ENCODE measurements at regions not wholly inside any gene's neighbourhood (a gene's known extent, or its start where the extent isn't known, plus 50 kb on each side); places are given as distances from the start of the nearest gene placed in this dataset.

DNA sequence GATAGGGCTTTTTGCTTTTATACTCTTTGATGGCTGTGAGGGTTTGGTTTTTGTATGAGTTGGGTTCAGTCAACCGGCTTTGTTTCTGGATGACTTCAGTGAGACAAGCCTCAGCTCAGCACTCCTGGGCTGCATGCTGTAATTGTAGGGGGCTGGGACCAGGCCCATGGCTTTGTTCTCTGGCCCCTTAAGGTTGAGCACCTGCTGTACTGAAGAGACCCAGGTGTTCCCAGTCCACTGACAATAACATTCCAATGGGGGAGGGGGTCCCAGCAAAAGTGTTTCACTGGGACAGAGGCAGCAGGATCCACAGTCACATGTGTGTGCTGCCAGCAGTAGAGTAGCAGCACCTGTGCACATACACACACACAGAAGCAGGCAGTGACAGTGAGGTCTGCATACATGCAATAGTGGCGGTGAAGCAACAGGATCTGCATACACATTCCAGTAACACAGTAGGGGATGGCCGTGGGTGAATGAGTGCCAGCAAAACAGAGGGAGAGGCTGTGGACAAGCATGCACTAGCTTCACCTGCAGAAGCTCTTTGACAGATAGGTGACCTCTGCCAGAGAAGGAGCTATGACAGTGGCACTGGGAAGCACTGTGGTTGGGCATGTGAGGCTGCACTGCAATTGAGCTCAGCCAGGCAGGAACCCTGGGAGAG is 240.4 kb downstream of the ASCL1 start:
- Histone ChIP-seq H3K9me3 (ENCODE audit: low read length) (no peaks in the 10 kb centered on the region), H4K20me1 (ENCODE audit: insufficient read depth, low read length) (no peaks in the 10 kb centered on the region), H3K27ac (ENCODE audit: low read depth, low read length, poor library complexity, severe bottlenecking) (no peak overlapping the region), H3K9me2 (ENCODE audit: insufficient read depth, low read length) (no peaks in the 10 kb centered on the region), H3K4me3 (ENCODE audit: low read depth, low read length, poor library complexity, severe bottlenecking) (no peak overlapping the region), H2AFZ (ENCODE audit: low read length) (no peak overlapping the region), H3K4me1 (ENCODE audit: insufficient read depth, low read length, poor library complexity, severe bottlenecking) (no peaks in the 10 kb centered on the region), H3K4me2 (ENCODE audit: low read length) (no peak overlapping the region), H3K79me2 (ENCODE audit: insufficient read depth, low read depth, low read length) (no peaks in the 10 kb centered on the region), H3K36me3 (ENCODE audit: insufficient read depth, low read length) (no peaks in the 10 kb centered on the region)
- CTCF ChIA-PET (ENCODE audit: unreplicated experiment), result no interaction called here
- no TSS peak for BruUV-seq (replicated peaks)
- TF ChIP-seq, protein P1, sequence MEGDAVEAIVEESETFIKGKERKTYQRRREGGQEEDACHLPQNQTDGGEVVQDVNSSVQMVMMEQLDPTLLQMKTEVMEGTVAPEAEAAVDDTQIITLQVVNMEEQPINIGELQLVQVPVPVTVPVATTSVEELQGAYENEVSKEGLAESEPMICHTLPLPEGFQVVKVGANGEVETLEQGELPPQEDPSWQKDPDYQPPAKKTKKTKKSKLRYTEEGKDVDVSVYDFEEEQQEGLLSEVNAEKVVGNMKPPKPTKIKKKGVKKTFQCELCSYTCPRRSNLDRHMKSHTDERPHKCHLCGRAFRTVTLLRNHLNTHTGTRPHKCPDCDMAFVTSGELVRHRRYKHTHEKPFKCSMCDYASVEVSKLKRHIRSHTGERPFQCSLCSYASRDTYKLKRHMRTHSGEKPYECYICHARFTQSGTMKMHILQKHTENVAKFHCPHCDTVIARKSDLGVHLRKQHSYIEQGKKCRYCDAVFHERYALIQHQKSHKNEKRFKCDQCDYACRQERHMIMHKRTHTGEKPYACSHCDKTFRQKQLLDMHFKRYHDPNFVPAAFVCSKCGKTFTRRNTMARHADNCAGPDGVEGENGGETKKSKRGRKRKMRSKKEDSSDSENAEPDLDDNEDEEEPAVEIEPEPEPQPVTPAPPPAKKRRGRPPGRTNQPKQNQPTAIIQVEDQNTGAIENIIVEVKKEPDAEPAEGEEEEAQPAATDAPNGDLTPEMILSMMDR (conservative IDR thresholded peaks at IDR 0.05; ENCODE audit: low read length), result no peak
- no peak for TF ChIP-seq EZH2phosphoT487 (IDR thresholded peaks at IDR 0.05; ENCODE audit: borderline replicate concordance, low read depth, low read length)
- intact Hi-C loops (cut with micrococcal nuclease; ENCODE audit: unreplicated experiment), result no loop called here
- POLR2A ChIA-PET, result no interaction called here
- DNase-seq (ENCODE audit: low spot score), result no peak

DNA sequence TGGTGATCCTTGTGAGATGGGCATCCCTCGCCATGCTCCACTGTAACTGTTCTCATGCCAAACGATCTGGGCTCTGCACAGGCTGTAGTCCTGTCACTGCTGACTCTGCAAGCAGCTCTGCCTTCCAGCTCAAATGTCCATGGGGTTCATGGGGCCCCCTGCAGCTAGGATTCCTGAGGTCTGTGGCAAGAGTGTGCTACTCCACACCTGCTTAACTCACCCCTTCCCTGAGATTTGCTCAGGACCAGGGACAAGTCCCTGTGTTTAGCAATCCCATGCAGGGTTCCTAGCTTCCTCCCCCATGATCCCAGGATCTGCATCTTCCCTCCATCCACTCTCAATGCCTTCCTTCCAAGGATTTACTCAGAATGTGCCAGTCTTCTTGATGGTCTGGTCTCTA is 241.0 kb downstream of the ASCL1 start:
- Histone ChIP-seq H3K4me2 (ENCODE audit: low read length) (no peak overlapping the region), H3K9me2 (ENCODE audit: insufficient read depth, low read length) (no peaks in the 10 kb centered on the region), H3K27ac (ENCODE audit: low read depth, low read length, poor library complexity, severe bottlenecking) (no peak overlapping the region), H3K79me2 (ENCODE audit: insufficient read depth, low read depth, low read length) (no peaks in the 10 kb centered on the region), H3K36me3 (ENCODE audit: insufficient read depth, low read length) (no peaks in the 10 kb centered on the region), H4K20me1 (ENCODE audit: insufficient read depth, low read length) (no peaks in the 10 kb centered on the region), H3K9me3 (ENCODE audit: low read length) (no peaks in the 10 kb centered on the region), H2AFZ (ENCODE audit: low read length) (no peak overlapping the region), H3K4me1 (ENCODE audit: insufficient read depth, low read length, poor library complexity, severe bottlenecking) (no peaks in the 10 kb centered on the region), H3K4me3 (ENCODE audit: low read depth, low read length, poor library complexity, severe bottlenecking) (no peak overlapping the region)
- TF ChIP-seq, protein P1 (conservative IDR thresholded peaks at IDR 0.05; ENCODE audit: low read length), result no peak
- TF ChIP-seq EZH2phosphoT487 (IDR thresholded peaks at IDR 0.05; ENCODE audit: borderline replicate concordance, low read depth, low read length), result no peak
- intact Hi-C loops (cut with micrococcal nuclease; ENCODE audit: unreplicated experiment), result no loop called here
- ChIA-PET POLR2A (no interaction called here), CTCF (ENCODE audit: unreplicated experiment) (no interaction called here)
- DNase-seq (ENCODE audit: low spot score), result no peak
- BruUV-seq (replicated peaks), result no TSS peak

DNA sequence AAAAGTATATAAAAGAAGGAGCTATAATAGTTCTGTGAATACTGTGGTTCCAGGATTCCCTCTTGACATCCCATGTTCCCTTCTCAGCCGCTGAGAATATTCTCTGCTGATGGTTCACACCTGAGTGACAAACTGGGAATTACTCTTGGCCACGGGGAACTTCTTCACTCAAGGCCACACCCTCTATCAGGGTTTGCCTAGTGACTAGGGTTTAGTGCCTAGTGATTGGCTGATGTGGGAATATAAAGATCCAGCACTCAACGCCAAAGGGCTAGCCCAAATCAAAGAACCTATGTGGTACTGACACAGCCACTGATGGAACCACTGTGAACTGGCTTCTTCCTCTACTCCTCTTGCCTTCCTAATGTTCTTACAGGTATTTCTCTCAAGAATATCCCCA is 248.4 kb downstream of the ASCL1 start:
- Histone ChIP-seq H2AFZ (ENCODE audit: low read length) (no peak overlapping the region), H3K9me3 (ENCODE audit: low read length) (no peaks in the 10 kb centered on the region), H3K4me3 (ENCODE audit: low read depth, low read length, poor library complexity, severe bottlenecking) (no peak overlapping the region), H3K36me3 (ENCODE audit: insufficient read depth, low read length) (no peaks in the 10 kb centered on the region), H4K20me1 (ENCODE audit: insufficient read depth, low read length) (no peaks in the 10 kb centered on the region), H3K9me2 (ENCODE audit: insufficient read depth, low read length) (no peaks in the 10 kb centered on the region), H3K27ac (ENCODE audit: low read depth, low read length, poor library complexity, severe bottlenecking) (no peak overlapping the region), H3K4me2 (ENCODE audit: low read length) (no peak overlapping the region), H3K79me2 (ENCODE audit: insufficient read depth, low read depth, low read length) (no peaks in the 10 kb centered on the region), H3K4me1 (ENCODE audit: insufficient read depth, low read length, poor library complexity, severe bottlenecking) (no peaks in the 10 kb centered on the region)
- no TSS peak for BruUV-seq (replicated peaks)
- intact Hi-C loops (cut with micrococcal nuclease; ENCODE audit: unreplicated experiment), result no loop called here
- no peak for DNase-seq (ENCODE audit: low spot score)
- ChIA-PET POLR2A (interaction anchor here (1.0 kb wide), 1 partner anchor 288 kb away, joined by 3 read pairs; no protein-coding TSS in a partner anchor), CTCF (ENCODE audit: unreplicated experiment) (no interaction called here)
- no peak for TF ChIP-seq EZH2phosphoT487 (IDR thresholded peaks at IDR 0.05; ENCODE audit: borderline replicate concordance, low read depth, low read length)
- TF ChIP-seq, protein P1 (conservative IDR thresholded peaks at IDR 0.05; ENCODE audit: low read length), result no peak

Data from OCI-LY7 (cell line).